ENCODE measurements at regions not wholly inside any gene's neighbourhood (a gene's known extent, or its start where the extent isn't known, plus 50 kb on each side); places are given as distances from the start of the nearest gene placed in this dataset.

- TF ChIP-seq POLR2AphosphoS5 (IDR thresholded peaks at IDR 0.05; ENCODE audit: low read depth) (no peak), CTCF (IDR thresholded peaks at IDR 0.05; ENCODE audit: insufficient read depth, low read length) (no peak), REST (IDR thresholded peaks at IDR 0.05; ENCODE audit: insufficient replicate concordance, low read depth) (no peak), GABPA (IDR thresholded peaks at IDR 0.05; ENCODE audit: low read depth) (no peak), SPI1 (IDR thresholded peaks at IDR 0.05; ENCODE audit: borderline replicate concordance, low read depth) (no peak)
Measured at GRCh38 chr5:13246053-13246452, 698.4 kb downstream of the DNAH5 start.
